SU-DHL-6 (cell line): ENCODE measurements at regions not wholly inside any gene's neighbourhood (a gene's known extent, or its start where the extent isn't known, plus 50 kb on each side); places are given as distances from the start of the nearest gene placed in this dataset.

Experiments
- H2AFZ ChIP-seq: fragments of 200-600 bp; sonication (generic); 2 replicates; pipeline ENCODE4 v1.6.1; 2014; ENCODE audit warnings: low read depth, mild to moderate bottlenecking, moderate library complexity, mixed read lengths, antibody characterized with exemption, low read length; ENCODE audit not compliant: severe bottlenecking
- H3F3A ChIP-seq: fragments of 200-600 bp; shearing (Covaris generic); 2 replicates; pipeline ENCODE4 v1.6.0; 2016; ENCODE audit warnings: antibody characterized with exemption, mild to moderate bottlenecking; ENCODE audit not compliant: insufficient read depth
- H3K27ac ChIP-seq: fragments of 200-600 bp; sonication (generic); 2 replicates; pipeline ENCODE4 v1.5.1; 2016; ENCODE audit warnings: low read depth, mild to moderate bottlenecking, low read length, moderate library complexity, mixed read lengths
- H3K27me3 ChIP-seq: fragments of 200-600 bp; sonication (generic), shearing (Covaris generic); 2 replicates; pipeline ENCODE4 v1.6.0; 2014; ENCODE audit warnings: mild to moderate bottlenecking, low read length
- H3K36me3 ChIP-seq: fragments of 200-600 bp; sonication (generic); 2 replicates; pipeline ENCODE4 v1.6.1; 2014; ENCODE audit warnings: mild to moderate bottlenecking, low read length, mixed read lengths
- H3K4me2 ChIP-seq: fragments of 300-600, 200-600 bp; shearing (Covaris generic), sonication (generic); 2 replicates; pipeline ENCODE4 v1.6.0; 2014; ENCODE audit warnings: low read length, low read depth, mild to moderate bottlenecking; ENCODE audit not compliant: poor library complexity, severe bottlenecking
- H3K4me3 ChIP-seq: fragments of 200-600 bp; sonication (generic); 2 replicates; pipeline ENCODE4 v1.5.1; 2014; ENCODE audit warnings: antibody characterized with exemption, low read length, mild to moderate bottlenecking, mixed read lengths; ENCODE audit not compliant: insufficient read depth, poor library complexity, severe bottlenecking
- H3K79me2 ChIP-seq: fragments of 200-600 bp; sonication (generic); 2 replicates; pipeline ENCODE4 v1.6.1; 2014; ENCODE audit warnings: mild to moderate bottlenecking, low read length, moderate library complexity; ENCODE audit not compliant: insufficient read depth
- H3K9ac ChIP-seq: fragments of 200-600 bp; sonication (generic); 2 replicates; pipeline ENCODE4 v1.7.0; 2014; ENCODE audit warnings: mild to moderate bottlenecking, low read length
- H3K9me2 ChIP-seq: fragments of 200-600 bp; sonication (generic); replicated peaks from 2 replicates; pipeline ENCODE4 v1.6.1; 2014; ENCODE audit warnings: low read length; ENCODE audit not compliant: insufficient read depth
- H3K9me3 ChIP-seq: fragments of 200-600 bp; sonication (generic); 2 replicates; pipeline ENCODE4 v1.6.1; 2014; ENCODE audit warnings: low read length, mixed read lengths; ENCODE audit not compliant: insufficient read depth
- H4K20me1 ChIP-seq: fragments of 200-600 bp; sonication (generic); 2 replicates; pipeline ENCODE4 v1.6.1; 2014; ENCODE audit warnings: low read depth, mild to moderate bottlenecking, antibody characterized with exemption, low read length, moderate library complexity, mixed read lengths
- EZH2phosphoT487 ChIP-seq: fragments of 200-600 bp; sonication (generic), shearing (Covaris generic); conservative IDR thresholded peaks from 2 replicates; pipeline ENCODE4 v1.6.1; 2018; ENCODE audit warnings: mild to moderate bottlenecking, antibody characterized with exemption, low read length, moderate library complexity, mixed read lengths
- TF ChIP-seq, protein P1 (sequence below): fragments of 200-600 bp; sonication (generic); IDR thresholded peaks from one replicate; pipeline ENCODE4 v1.5.1; 2017; ENCODE audit warnings: antibody characterized with exemption, mild to moderate bottlenecking, low read length, moderate library complexity; ENCODE audit not compliant: insufficient read depth, poor library complexity, severe bottlenecking

DNA sequence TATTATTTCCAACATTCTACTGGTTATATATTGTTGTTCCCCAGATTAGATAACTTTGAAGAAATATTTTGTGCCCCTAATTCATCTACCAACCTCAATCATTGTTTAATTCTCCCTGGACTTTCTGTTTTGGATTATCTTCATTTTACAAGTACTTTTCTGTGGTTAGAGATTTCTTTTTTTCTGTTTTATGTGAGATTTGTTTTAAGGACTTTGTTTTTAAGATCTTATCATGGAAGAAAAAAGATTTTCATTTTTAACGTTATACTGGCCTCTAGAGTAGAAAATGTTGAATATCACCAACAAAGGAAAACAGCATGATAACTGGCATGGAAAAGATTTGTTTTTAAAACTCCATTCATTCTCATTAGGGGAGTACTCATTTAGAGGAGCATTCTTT, 210.9 kb upstream of the KCNMB2 start:
- no peaks in the 10 kb centered on the region for H3K9me3 ChIP-seq
- no peaks in the 10 kb centered on the region for H3F3A ChIP-seq
- H3K4me3 ChIP-seq = no peak overlapping the region
- H3K9me2 ChIP-seq = no peaks in the 10 kb centered on the region
- H3K79me2 ChIP-seq = no peaks in the 10 kb centered on the region
- no peaks in the 10 kb centered on the region for H3K27me3 ChIP-seq
- H2AFZ ChIP-seq = no peak overlapping the region
- H3K9ac ChIP-seq = no peak overlapping the region
- no peak overlapping the region for H3K4me2 ChIP-seq
- no peaks in the 10 kb centered on the region for H3K36me3 ChIP-seq
- TF ChIP-seq, protein P1, sequence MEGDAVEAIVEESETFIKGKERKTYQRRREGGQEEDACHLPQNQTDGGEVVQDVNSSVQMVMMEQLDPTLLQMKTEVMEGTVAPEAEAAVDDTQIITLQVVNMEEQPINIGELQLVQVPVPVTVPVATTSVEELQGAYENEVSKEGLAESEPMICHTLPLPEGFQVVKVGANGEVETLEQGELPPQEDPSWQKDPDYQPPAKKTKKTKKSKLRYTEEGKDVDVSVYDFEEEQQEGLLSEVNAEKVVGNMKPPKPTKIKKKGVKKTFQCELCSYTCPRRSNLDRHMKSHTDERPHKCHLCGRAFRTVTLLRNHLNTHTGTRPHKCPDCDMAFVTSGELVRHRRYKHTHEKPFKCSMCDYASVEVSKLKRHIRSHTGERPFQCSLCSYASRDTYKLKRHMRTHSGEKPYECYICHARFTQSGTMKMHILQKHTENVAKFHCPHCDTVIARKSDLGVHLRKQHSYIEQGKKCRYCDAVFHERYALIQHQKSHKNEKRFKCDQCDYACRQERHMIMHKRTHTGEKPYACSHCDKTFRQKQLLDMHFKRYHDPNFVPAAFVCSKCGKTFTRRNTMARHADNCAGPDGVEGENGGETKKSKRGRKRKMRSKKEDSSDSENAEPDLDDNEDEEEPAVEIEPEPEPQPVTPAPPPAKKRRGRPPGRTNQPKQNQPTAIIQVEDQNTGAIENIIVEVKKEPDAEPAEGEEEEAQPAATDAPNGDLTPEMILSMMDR = no peak
- no peak for TF ChIP-seq EZH2phosphoT487
- H3K27ac ChIP-seq = no peak overlapping the region
- no peaks in the 10 kb centered on the region for H4K20me1 ChIP-seq

DNA sequence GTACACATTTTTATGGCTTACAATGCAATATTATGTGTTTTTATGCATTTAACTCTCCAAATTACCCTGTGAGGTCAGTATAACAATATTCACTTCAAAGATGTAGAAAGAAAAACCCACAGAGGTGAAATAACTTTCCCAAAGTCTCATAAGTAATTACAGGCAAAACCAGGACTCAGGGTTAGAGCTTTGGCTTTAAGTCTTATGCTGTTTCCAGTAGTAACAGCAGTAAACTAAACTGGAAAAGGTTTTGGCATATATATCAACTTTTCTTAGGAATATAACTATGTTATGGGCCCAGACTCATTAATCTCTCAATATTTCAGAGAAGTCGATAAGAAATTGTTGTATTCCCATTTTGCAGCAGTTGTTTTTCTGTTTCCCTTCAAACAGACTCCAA, 206.3 kb upstream of the KCNMB2 start:
- Histone ChIP-seq H4K20me1 (no peaks in the 10 kb centered on the region), H3K36me3 (no peaks in the 10 kb centered on the region), H3K9me3 (no peaks in the 10 kb centered on the region), H3F3A (no peaks in the 10 kb centered on the region), H3K27me3 (no peaks in the 10 kb centered on the region), H3K4me2 (no peak overlapping the region), H3K79me2 (no peaks in the 10 kb centered on the region), H3K9ac (no peak overlapping the region), H2AFZ (no peak overlapping the region), H3K4me3 (no peak overlapping the region), H3K27ac (no peak overlapping the region), H3K9me2 (no peaks in the 10 kb centered on the region)
- TF ChIP-seq EZH2phosphoT487 = no peak
- TF ChIP-seq, protein P1 = no peak

- no peaks in the 10 kb centered on the region for H3K9me3 ChIP-seq
- H3F3A ChIP-seq = no peaks in the 10 kb centered on the region
- H3K9ac ChIP-seq = no peak overlapping the region
- H3K27me3 ChIP-seq = no peaks in the 10 kb centered on the region
- H3K4me2 ChIP-seq = no peak overlapping the region
- no peaks in the 10 kb centered on the region for H4K20me1 ChIP-seq
- no peaks in the 10 kb centered on the region for H3K79me2 ChIP-seq
- no peaks in the 10 kb centered on the region for H3K36me3 ChIP-seq
- H3K9me2 ChIP-seq = no peaks in the 10 kb centered on the region
- H2AFZ ChIP-seq = no peak overlapping the region
- H3K27ac ChIP-seq = no peak overlapping the region
- no peak overlapping the region for H3K4me3 ChIP-seq
- TF ChIP-seq, protein P1 = no peak
- TF ChIP-seq EZH2phosphoT487 = no peak
Measured at GRCh38 chr3:178334239-178334638, 202.0 kb upstream of the KCNMB2 start.
